Smooth muscle cell (in vitro differentiated cells): ENCODE measurements at regions not wholly inside any gene's neighbourhood (a gene's known extent, or its start where the extent isn't known, plus 50 kb on each side); places are given as distances from the start of the nearest gene placed in this dataset.

Source experiments
- DNase-seq: peaks from one replicate; lab custom pipeline; 2025; ENCODE audit not compliant: unreplicated experiment; lab: John Stamatoyannopoulos, UW
- H2AFZ ChIP-seq: fragments of 200-600 bp; sonication (generic); 2 replicates; pipeline ENCODE4 v1.6.0; 2016; ENCODE audit warnings: antibody characterized with exemption, low read depth, mild to moderate bottlenecking
- H3F3A ChIP-seq: fragments of 200-600 bp; sonication (generic); 2 replicates; pipeline ENCODE4 v1.6.0; 2017; ENCODE audit warnings: antibody characterized with exemption, low read depth
- H3K27ac ChIP-seq: fragments of 200-600 bp; sonication (generic); 2 replicates; pipeline ENCODE4 v1.5.1; 2016; ENCODE audit warnings: low read depth, mild to moderate bottlenecking
- H3K27me3 ChIP-seq: fragments of 200-600 bp; sonication (generic); 2 replicates; pipeline ENCODE4 v1.6.1; 2016; ENCODE audit warnings: low read depth, mild to moderate bottlenecking
- H3K36me3 ChIP-seq: fragments of 200-600 bp; sonication (generic); 2 replicates; pipeline ENCODE4 v1.5.1; 2016; ENCODE audit warnings: low read depth
- H3K4me1 ChIP-seq: fragments of 200-600 bp; sonication (generic); 2 replicates; pipeline ENCODE4 v1.5.1; 2016; ENCODE audit warnings: low read depth
- H3K4me2 ChIP-seq: fragments of 200-600 bp; sonication (generic); 2 replicates; pipeline ENCODE4 v1.6.0; 2016; ENCODE audit warnings: mild to moderate bottlenecking
- H3K4me3 ChIP-seq: fragments of 200-600 bp; sonication (generic); 2 replicates; pipeline ENCODE4 v1.5.1; 2016; ENCODE audit warnings: mild to moderate bottlenecking
- H3K79me2 ChIP-seq: fragments of 200-600 bp; sonication (generic); 2 replicates; pipeline ENCODE4 v1.6.0; 2016; ENCODE audit warnings: low read depth, mild to moderate bottlenecking
- H3K9ac ChIP-seq: fragments of 200-600 bp; sonication (generic); 2 replicates; pipeline ENCODE4 v1.6.0; 2016; ENCODE audit warnings: low read depth
- H3K9me3 ChIP-seq: fragments of 200-600 bp; sonication (generic); replicated peaks from 2 replicates; pipeline ENCODE4 v1.5.1; 2016; ENCODE audit warnings: low read depth
- H4K20me1 ChIP-seq: fragments of 200-600 bp; sonication (generic); 2 replicates; pipeline ENCODE4 v1.6.0; 2016; ENCODE audit warnings: low read depth
- WGBS: methylation state at CpG from one replicate; pipeline ENCODE4 v1.1.7; 2016; ENCODE audit warnings: low lambda C conversion rate; 5-methylcytosine and 5-hydroxymethylcytosine counted together
- TF ChIP-seq, protein P1 (sequence below): fragments of 200-600 bp; sonication (generic); IDR thresholded peaks from 2 replicates; pipeline ENCODE4 v1.5.1; 2017; ENCODE audit warnings: borderline replicate concordance, mild to moderate bottlenecking, antibody characterized with exemption; ENCODE audit not compliant: insufficient read depth, poor library complexity, severe bottlenecking

DNA sequence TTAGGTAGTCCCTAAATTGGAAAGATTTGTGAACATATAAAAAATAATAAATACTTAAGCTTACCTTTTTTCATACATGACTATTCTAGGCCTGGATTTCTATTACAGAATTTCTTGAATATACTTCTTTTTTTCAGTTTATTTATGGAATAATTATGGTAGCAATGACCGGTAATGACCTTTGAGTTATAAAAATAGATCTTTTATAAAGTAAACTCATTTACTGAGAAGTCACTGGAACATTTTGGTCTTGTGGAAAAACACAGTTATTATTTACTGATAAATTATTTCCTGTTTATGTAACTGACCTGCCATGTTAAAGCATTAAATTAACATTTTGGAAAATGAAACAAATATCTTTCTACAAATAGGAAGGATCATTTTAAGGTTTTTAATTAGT, 80.4 kb upstream of the RASGEF1B start:
- no peak for DNase-seq
- no peaks in the 10 kb centered on the region for H3K4me1 ChIP-seq
- H3K9ac ChIP-seq = no peak overlapping the region
- no peaks in the 10 kb centered on the region for H3K36me3 ChIP-seq
- no peaks in the 10 kb centered on the region for H3F3A ChIP-seq
- no peaks in the 10 kb centered on the region for H3K79me2 ChIP-seq
- H4K20me1 ChIP-seq = no peaks in the 10 kb centered on the region
- H3K27me3 ChIP-seq = no peaks in the 10 kb centered on the region
- H3K4me2 ChIP-seq = no peak overlapping the region
- no peak overlapping the region for H2AFZ ChIP-seq
- TF ChIP-seq, protein P1, sequence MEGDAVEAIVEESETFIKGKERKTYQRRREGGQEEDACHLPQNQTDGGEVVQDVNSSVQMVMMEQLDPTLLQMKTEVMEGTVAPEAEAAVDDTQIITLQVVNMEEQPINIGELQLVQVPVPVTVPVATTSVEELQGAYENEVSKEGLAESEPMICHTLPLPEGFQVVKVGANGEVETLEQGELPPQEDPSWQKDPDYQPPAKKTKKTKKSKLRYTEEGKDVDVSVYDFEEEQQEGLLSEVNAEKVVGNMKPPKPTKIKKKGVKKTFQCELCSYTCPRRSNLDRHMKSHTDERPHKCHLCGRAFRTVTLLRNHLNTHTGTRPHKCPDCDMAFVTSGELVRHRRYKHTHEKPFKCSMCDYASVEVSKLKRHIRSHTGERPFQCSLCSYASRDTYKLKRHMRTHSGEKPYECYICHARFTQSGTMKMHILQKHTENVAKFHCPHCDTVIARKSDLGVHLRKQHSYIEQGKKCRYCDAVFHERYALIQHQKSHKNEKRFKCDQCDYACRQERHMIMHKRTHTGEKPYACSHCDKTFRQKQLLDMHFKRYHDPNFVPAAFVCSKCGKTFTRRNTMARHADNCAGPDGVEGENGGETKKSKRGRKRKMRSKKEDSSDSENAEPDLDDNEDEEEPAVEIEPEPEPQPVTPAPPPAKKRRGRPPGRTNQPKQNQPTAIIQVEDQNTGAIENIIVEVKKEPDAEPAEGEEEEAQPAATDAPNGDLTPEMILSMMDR = no peak
- 97% methylated on average over 1 of the region's 1 CpG for WGBS
- no peaks in the 10 kb centered on the region for H3K9me3 ChIP-seq
- no peak overlapping the region for H3K27ac ChIP-seq
- no peak overlapping the region for H3K4me3 ChIP-seq

DNA sequence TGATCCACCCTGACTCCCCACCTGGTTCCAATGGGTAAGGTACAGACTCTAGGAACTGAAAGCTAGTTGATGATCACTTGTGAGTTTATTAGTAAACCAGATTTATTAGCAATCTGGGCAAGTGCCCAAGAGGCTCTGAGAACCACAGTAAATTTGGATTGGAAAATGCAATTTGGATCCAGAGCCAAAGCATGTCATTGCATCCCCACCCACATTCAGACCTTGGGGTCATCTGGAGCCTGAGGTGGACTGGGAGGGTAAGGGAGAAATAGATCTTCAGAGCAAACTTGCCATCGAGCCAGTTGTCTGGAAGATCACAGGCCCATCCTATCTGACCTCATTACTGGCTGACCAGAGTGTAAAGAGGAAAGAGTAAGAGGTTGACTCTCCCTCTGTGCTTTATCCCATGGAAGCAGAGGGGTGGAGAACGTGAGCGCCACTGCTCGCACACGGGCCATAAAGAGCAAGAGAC, 78.7 kb upstream of the RASGEF1B start:
- Histone ChIP-seq H3K4me2 (no peak overlapping the region), H3K9me3 (no peaks in the 10 kb centered on the region), H3F3A (no peaks in the 10 kb centered on the region), H3K27ac (no peak overlapping the region), H4K20me1 (no peaks in the 10 kb centered on the region), H3K27me3 (no peaks in the 10 kb centered on the region), H3K9ac (no peak overlapping the region), H3K4me3 (no peak overlapping the region), H3K79me2 (no peaks in the 10 kb centered on the region), H2AFZ (no peak overlapping the region), H3K36me3 (no peaks in the 10 kb centered on the region), H3K4me1 (no peaks in the 10 kb centered on the region)
- WGBS = 94% methylated on average over 5 of the region's 5 CpGs
- DNase-seq = no peak
- TF ChIP-seq, protein P1 = no peak

DNA sequence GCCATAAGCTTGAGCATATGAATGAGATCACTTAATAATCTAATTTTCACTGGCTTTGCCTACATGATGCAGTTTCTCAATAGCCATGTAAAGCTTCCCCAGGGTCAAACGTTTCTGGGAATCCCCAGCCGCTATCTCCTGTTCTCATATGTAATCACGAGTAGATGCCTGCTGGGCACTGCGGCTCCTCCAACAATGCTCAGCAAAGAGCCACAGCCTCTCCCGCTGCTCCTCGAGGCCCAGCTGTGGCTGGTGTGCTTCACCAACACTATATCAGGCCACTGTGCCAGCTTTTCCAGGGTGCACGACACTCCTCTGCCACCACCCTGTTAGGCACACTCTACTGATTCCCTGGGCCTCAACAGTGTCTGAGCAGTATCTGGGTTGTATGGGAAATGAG, 78.3 kb upstream of the RASGEF1B start:
- no peak overlapping the region for H3K4me3 ChIP-seq
- H3K79me2 ChIP-seq = no peaks in the 10 kb centered on the region
- H4K20me1 ChIP-seq = no peaks in the 10 kb centered on the region
- H3F3A ChIP-seq = no peaks in the 10 kb centered on the region
- TF ChIP-seq, protein P1 = no peak
- no peak overlapping the region for H3K9ac ChIP-seq
- H3K36me3 ChIP-seq = no peaks in the 10 kb centered on the region
- WGBS = 81% methylated on average over 7 of the region's 7 CpGs
- no peaks in the 10 kb centered on the region for H3K4me1 ChIP-seq
- no peak overlapping the region for H2AFZ ChIP-seq
- no peak overlapping the region for H3K4me2 ChIP-seq
- no peaks in the 10 kb centered on the region for H3K27me3 ChIP-seq
- no peak overlapping the region for H3K27ac ChIP-seq
- DNase-seq = no peak
- H3K9me3 ChIP-seq = no peaks in the 10 kb centered on the region

DNA sequence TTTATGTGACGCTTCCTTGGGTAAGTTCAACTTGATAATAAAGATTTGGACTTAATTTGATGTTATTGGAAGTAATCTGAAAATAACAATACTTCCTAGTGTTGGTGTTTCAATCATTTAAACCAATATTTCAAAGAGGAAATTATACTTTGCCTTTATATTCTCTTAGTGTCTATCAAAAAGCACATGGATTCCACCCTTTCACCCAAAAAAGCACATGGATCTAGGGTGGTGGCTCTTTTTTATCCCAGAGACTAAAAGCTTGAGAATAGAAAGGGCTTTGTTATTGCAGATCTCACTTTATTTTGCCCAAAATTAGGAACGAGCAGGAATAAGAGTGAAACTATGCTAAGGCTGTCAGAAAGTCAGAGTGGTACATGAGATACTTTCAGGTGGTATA, 75.1 kb upstream of the RASGEF1B start:
- Histone ChIP-seq H2AFZ (no peak overlapping the region), H3K79me2 (no peaks in the 10 kb centered on the region), H3K4me1 (no peaks in the 10 kb centered on the region), H3F3A (no peaks in the 10 kb centered on the region), H3K4me2 (no peak overlapping the region), H3K27me3 (no peaks in the 10 kb centered on the region), H3K9me3 (no peaks in the 10 kb centered on the region), H4K20me1 (no peaks in the 10 kb centered on the region), H3K36me3 (no peaks in the 10 kb centered on the region), H3K27ac (no peak overlapping the region), H3K9ac (no peak overlapping the region), H3K4me3 (no peak overlapping the region)
- 84% methylated on average over 2 of the region's 2 CpGs for WGBS
- DNase-seq = no peak
- TF ChIP-seq, protein P1 = no peak
